Mesothelial cell of epicardium (in vitro differentiated cells): ENCODE measurements at regions not wholly inside any gene's neighbourhood (a gene's known extent, or its start where the extent isn't known, plus 50 kb on each side); places are given as distances from the start of the nearest gene placed in this dataset.

ENCODE experiments used
- DNase-seq, 2 experiments: peaks; one replicate each; pipeline ENCODE4 v3.0.0; 2021; ENCODE audit warnings: low spot score in 2 of 2; ENCODE audit not compliant: unreplicated experiment in 2 of 2
- H3K27ac Mint-ChIP-seq: 2 replicates; pipeline ENCODE4 v1.8.0; 2021; ENCODE audit warnings: mixed read lengths
- H3K27me3 Mint-ChIP-seq: 2 replicates; pipeline ENCODE4 v1.8.0; 2021; ENCODE audit warnings: low read depth, mixed read lengths
- H3K36me3 Mint-ChIP-seq: 2 replicates; pipeline ENCODE4 v1.8.0; 2021; ENCODE audit warnings: mixed read lengths
- H3K4me1 Mint-ChIP-seq: 2 replicates; pipeline ENCODE4 v1.8.0; 2021; ENCODE audit warnings: mixed read lengths
- H3K4me3 Mint-ChIP-seq: 2 replicates; pipeline ENCODE4 v1.8.0; 2021; ENCODE audit warnings: mild to moderate bottlenecking, moderate library complexity, mixed read lengths
- H3K9me3 Mint-ChIP-seq: 2 replicates; pipeline ENCODE4 v1.8.0; 2021; ENCODE audit warnings: mixed read lengths
- TF ChIP-seq, protein P1 (sequence below): fragments of 200-600 bp; sonication (generic); IDR thresholded peaks from one replicate; pipeline ENCODE4 v1.5.0; 2021; ENCODE audit warnings: antibody characterized with exemption; ENCODE audit not compliant: unreplicated experiment

DNA sequence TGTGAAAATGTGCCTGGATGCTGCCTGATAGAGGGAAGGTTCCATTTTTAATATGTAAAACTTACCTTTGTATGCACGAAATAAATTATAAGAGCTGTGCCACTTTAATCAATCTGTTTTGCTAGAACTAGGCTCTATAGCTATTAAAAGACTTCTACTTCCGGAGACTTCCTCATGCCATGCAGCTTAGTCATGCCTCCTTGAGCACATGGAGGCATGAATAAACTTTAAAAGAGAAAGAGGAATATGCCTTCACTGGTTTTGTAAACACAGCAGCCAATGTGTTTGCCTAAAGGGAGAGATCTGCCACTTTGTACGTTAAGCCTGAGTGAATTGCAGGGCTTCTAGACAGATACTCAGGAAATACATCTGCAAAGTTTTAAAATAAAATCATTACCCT lies 604.6 kb downstream of the LRRIQ3 start:
- Mint-ChIP-seq H3K9me3 (no peaks in the 10 kb centered on the region), H3K4me3 (no peak overlapping the region), H3K27me3 (no peaks in the 10 kb centered on the region), H3K4me1 (peaks cover 20% of the 10 kb centered on the region), H3K27ac (peak overlapping the region; percentile 45), H3K36me3 (no peaks in the 10 kb centered on the region)
- TF ChIP-seq, protein P1, sequence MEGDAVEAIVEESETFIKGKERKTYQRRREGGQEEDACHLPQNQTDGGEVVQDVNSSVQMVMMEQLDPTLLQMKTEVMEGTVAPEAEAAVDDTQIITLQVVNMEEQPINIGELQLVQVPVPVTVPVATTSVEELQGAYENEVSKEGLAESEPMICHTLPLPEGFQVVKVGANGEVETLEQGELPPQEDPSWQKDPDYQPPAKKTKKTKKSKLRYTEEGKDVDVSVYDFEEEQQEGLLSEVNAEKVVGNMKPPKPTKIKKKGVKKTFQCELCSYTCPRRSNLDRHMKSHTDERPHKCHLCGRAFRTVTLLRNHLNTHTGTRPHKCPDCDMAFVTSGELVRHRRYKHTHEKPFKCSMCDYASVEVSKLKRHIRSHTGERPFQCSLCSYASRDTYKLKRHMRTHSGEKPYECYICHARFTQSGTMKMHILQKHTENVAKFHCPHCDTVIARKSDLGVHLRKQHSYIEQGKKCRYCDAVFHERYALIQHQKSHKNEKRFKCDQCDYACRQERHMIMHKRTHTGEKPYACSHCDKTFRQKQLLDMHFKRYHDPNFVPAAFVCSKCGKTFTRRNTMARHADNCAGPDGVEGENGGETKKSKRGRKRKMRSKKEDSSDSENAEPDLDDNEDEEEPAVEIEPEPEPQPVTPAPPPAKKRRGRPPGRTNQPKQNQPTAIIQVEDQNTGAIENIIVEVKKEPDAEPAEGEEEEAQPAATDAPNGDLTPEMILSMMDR, result no peak
- no peak for DNase-seq

DNA sequence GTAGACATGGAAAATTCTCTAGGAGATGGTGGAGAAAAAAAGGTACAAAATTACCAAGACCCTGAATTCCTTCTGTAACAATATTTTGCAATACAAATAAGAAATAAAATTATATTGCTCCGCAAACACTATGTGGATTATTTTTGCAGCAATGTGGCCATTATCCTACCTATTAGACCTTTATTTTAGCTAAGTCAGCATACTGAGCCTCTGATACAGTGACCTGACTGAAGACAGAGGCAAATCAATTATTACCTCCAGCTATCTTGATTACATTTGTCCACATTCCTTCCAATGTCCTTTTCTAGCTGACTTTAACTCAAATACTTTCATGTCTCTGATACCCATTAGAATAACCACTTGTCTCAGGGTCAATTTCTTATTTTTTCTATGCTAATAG lies 610.9 kb downstream of the LRRIQ3 start:
- Mint-ChIP-seq H3K36me3 (no peaks in the 10 kb centered on the region), H3K9me3 (no peaks in the 10 kb centered on the region), H3K4me1 (no peaks in the 10 kb centered on the region), H3K27ac (no peak overlapping the region), H3K4me3 (no peak overlapping the region), H3K27me3 (no peaks in the 10 kb centered on the region)
- no peak for DNase-seq
- TF ChIP-seq, protein P1, result no peak

DNA sequence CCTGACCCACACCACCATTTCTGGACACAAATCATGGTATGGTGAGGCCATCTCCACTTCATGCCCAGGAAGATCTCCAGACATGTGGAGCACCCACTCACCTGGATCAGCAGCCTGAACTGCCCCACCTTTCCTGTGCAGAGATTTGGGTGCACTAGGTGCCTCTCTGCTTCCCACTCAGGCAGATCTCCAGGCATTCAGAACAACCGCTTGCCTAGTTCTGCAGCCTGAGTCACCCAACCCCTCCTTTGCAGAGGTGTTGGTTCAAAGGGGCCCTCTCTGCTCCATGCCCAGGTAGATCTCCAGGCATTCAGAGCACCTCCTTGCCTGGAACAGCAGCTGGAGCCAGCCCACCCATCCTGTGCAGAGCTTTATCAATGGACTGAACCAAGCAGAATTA lies 620.8 kb downstream of the LRRIQ3 start:
- DNase-seq, result no peak
- no peaks in the 10 kb centered on the region for H3K27me3 Mint-ChIP-seq
- H3K4me3 Mint-ChIP-seq, result no peak overlapping the region
- no peaks in the 10 kb centered on the region for H3K36me3 Mint-ChIP-seq
- no peak overlapping the region for H3K27ac Mint-ChIP-seq
- no peaks in the 10 kb centered on the region for H3K4me1 Mint-ChIP-seq
- H3K9me3 Mint-ChIP-seq, result peaks cover 25% of the 10 kb centered on the region
- TF ChIP-seq, protein P1, result no peak

DNA sequence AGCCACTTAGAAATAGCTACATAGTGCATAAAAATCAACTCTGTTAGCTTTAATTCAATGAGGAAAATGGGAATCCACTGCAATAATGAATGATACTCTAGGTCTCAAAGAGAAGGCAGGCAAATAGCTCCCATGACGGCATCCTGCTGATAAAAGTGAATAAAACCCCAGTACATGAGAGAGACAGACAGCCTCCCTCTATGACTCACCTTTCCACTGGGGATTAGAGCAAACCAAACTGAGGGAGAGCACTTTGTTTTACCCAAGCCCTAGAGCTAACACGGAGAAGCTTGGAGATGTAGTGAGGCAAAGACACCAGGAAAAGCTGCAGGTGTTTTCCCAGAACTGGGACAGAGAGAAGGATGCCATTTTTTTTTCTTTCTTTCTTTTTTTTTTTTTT lies 621.9 kb downstream of the LRRIQ3 start:
- TF ChIP-seq, protein P1, result no peak
- Mint-ChIP-seq H3K27me3 (no peaks in the 10 kb centered on the region), H3K36me3 (no peaks in the 10 kb centered on the region), H3K9me3 (peaks cover 22% of the 10 kb centered on the region), H3K4me1 (no peaks in the 10 kb centered on the region), H3K4me3 (no peak overlapping the region), H3K27ac (no peak overlapping the region)
- DNase-seq, result no peak

DNA sequence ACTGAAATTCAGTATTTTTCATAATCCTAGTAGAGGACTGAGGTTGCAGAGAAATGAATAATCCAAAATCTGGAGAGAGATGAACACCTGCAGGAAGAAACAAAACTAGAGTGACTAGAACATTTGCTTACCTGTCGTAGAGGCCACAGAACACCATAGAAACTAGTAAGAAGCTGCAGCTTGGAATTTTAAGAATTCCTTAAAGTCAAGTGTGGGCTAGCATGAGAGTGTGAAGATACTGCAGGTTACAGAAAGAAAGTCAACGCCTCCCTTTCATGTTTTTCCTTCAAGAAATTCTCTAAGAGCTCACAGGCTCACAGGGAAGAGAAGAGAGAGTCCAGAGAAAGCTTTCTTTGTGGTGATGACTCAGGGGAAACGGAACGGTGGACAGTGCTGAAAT lies 633.7 kb downstream of the LRRIQ3 start:
- DNase-seq, result no peak
- Mint-ChIP-seq H3K27ac (peak overlapping the region; percentile 41), H3K4me1 (peaks cover 8% of the 10 kb centered on the region), H3K36me3 (no peaks in the 10 kb centered on the region), H3K9me3 (peaks cover 34% of the 10 kb centered on the region), H3K4me3 (no peak overlapping the region), H3K27me3 (no peaks in the 10 kb centered on the region)
- TF ChIP-seq, protein P1, result no peak

DNA sequence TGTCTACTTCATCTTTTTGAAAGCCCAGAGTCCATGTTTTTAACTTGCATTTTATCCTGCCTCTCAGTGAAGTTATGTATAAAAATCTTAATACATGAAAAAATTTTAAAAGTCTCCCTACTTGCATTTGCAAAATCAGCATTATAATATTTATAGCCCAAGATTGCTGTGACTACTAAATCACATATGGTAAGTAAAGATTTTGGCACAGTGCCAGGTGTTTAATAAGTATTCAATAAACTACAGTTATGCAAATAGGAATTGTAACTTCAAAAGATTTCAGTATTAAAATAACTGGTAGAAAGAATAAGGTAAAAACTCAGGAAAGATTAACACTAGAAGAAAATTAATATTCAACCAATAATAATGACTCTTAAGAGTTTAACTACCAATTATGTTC lies 641.7 kb downstream of the LRRIQ3 start:
- TF ChIP-seq, protein P1, result no peak
- no peak overlapping the region for H3K4me3 Mint-ChIP-seq
- H3K36me3 Mint-ChIP-seq, result no peaks in the 10 kb centered on the region
- H3K27ac Mint-ChIP-seq, result no peak overlapping the region
- DNase-seq, result no peak
- H3K27me3 Mint-ChIP-seq, result no peaks in the 10 kb centered on the region
- no peaks in the 10 kb centered on the region for H3K4me1 Mint-ChIP-seq
- H3K9me3 Mint-ChIP-seq, result peaks cover 30% of the 10 kb centered on the region
